ENCODE measurements at regions not wholly inside any gene's neighbourhood (a gene's known extent, or its start where the extent isn't known, plus 50 kb on each side); places are given as distances from the start of the nearest gene placed in this dataset.

DNA sequence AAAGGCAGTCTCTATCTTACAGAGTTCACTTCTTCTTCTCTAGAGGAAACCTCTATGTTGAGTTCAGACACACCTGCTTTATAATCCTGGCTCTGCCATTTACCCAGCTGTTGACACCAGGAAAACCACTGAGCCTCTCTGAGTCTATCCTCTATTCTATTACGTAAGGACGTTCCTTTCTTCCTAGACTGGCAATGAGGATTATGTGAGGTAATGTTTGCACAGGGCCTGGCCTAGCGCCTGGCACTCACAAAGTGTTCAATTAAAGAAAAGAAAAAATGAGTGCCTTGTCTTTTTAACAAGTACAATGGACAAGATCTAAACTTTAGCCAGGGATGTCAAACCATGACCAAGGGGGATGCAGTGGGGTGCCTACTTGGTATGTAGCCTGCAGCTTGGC, 641.9 kb upstream of the TBX3 start:
- Mint-ChIP-seq H3K36me3 (ENCODE audit: unreplicated experiment) (no peaks in the 10 kb centered on the region), H3K4me1 (ENCODE audit: unreplicated experiment) (peaks cover 7% of the 10 kb centered on the region), H3K27me3 (ENCODE audit: unreplicated experiment) (peaks cover 3% of the 10 kb centered on the region), H3K9me3 (ENCODE audit: unreplicated experiment) (peaks cover 7% of the 10 kb centered on the region), H3K27ac (ENCODE audit: unreplicated experiment) (no peak overlapping the region), H3K4me3 (ENCODE audit: unreplicated experiment) (no peak overlapping the region)
- no peak for DNase-seq (ENCODE audit: extremely low spot score, unreplicated experiment)
- TF ChIP-seq, protein P1, sequence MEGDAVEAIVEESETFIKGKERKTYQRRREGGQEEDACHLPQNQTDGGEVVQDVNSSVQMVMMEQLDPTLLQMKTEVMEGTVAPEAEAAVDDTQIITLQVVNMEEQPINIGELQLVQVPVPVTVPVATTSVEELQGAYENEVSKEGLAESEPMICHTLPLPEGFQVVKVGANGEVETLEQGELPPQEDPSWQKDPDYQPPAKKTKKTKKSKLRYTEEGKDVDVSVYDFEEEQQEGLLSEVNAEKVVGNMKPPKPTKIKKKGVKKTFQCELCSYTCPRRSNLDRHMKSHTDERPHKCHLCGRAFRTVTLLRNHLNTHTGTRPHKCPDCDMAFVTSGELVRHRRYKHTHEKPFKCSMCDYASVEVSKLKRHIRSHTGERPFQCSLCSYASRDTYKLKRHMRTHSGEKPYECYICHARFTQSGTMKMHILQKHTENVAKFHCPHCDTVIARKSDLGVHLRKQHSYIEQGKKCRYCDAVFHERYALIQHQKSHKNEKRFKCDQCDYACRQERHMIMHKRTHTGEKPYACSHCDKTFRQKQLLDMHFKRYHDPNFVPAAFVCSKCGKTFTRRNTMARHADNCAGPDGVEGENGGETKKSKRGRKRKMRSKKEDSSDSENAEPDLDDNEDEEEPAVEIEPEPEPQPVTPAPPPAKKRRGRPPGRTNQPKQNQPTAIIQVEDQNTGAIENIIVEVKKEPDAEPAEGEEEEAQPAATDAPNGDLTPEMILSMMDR (IDR thresholded peaks at IDR 0.05), result no peak

DNA sequence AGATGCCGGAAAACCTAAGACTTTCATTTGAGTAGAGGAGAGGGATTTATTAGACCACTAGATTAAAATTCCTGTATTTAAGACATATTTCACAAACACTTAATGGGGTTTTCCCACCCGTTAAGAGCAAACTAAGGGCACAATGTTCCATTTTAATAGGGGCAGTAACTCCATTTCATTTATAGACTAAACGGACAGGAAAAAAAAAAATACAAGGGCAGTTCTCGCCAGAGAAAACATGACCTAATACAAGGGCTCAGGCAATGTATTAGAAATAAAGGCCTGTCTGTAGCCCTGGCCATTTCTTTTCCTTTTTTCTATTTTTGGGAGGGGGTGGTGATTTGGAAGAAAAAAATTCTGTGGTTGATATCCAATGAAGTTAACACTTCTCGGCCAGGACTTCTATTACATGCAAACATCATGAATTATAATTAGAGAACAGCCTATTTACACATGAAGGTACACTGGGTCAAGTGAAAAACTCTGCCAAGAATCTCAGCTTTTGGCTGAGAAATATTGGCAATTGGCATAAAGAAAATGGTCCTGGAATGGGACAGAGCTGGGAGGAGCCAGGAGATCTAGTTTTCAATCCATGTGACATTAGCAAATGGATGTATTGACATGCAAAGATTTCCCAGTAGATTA, 641.1 kb upstream of the TBX3 start:
- TF ChIP-seq, protein P1 (IDR thresholded peaks at IDR 0.05), result no peak
- DNase-seq (ENCODE audit: extremely low spot score, unreplicated experiment), result no peak
- H3K27ac Mint-ChIP-seq (ENCODE audit: unreplicated experiment), result no peak overlapping the region
- peaks cover 7% of the 10 kb centered on the region for H3K4me1 Mint-ChIP-seq (ENCODE audit: unreplicated experiment)
- peaks cover 3% of the 10 kb centered on the region for H3K27me3 Mint-ChIP-seq (ENCODE audit: unreplicated experiment)
- no peaks in the 10 kb centered on the region for H3K36me3 Mint-ChIP-seq (ENCODE audit: unreplicated experiment)
- no peak overlapping the region for H3K4me3 Mint-ChIP-seq (ENCODE audit: unreplicated experiment)
- peaks cover 7% of the 10 kb centered on the region for H3K9me3 Mint-ChIP-seq (ENCODE audit: unreplicated experiment)

DNA sequence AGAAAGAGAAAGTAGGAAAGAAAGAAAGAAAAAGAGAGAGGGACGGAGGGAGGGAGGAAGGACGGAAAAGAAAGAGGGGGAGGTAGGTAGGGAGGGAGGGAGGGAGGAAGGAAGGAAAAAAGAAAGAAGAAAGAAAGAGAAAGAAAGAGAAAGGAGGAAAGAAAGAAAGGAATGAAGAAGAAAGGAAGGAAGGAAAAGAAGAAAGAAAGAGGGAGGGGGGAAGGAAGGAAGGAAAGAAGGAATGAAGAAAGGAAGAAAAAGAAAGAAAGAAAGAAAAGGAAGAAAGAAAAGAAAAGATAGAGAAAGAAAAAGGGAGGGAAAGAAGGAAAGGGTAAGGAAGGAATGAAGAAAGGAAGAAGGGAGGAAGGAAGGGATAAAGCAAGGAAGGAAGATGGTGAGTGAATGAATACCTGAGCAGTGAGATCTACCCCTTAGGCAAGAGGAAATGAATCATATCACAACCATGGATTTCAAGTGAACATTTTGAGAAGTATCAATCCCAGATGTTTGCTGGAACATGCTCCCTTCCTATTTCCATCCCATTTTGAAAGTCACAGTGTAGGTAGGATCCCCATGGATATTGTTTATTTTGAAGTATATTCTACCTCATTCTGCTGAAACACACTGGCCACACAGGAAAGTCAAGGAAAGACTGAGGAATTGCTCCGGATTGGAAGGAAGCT, 639.4 kb upstream of the TBX3 start:
- TF ChIP-seq, protein P1 (IDR thresholded peaks at IDR 0.05), result no peak
- Mint-ChIP-seq H3K27me3 (ENCODE audit: unreplicated experiment) (no peaks in the 10 kb centered on the region), H3K4me1 (ENCODE audit: unreplicated experiment) (peaks cover 7% of the 10 kb centered on the region), H3K27ac (ENCODE audit: unreplicated experiment) (no peak overlapping the region), H3K9me3 (ENCODE audit: unreplicated experiment) (no peaks in the 10 kb centered on the region), H3K4me3 (ENCODE audit: unreplicated experiment) (no peak overlapping the region), H3K36me3 (ENCODE audit: unreplicated experiment) (no peaks in the 10 kb centered on the region)
- no peak for DNase-seq (ENCODE audit: extremely low spot score, unreplicated experiment)

DNA sequence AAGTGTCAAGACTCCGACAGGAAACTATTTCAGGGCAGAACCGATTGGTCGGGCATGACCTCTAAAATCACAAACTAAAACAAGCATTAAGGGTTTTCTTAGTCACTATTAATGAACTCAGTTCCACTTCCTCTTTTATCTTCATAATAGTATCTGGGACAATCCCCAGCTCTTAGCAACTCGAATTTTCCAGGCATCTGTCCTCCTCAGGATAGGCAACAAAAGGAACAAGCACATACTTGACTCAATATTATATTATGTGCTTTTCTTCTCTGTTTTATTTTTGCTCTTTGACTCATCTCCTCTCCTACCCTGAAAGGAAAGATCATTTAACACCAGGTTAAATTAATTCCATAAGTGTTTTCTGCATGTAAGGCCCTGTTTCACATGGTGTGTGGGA, 638.3 kb upstream of the TBX3 start:
- no peak overlapping the region for H3K4me3 Mint-ChIP-seq (ENCODE audit: unreplicated experiment)
- TF ChIP-seq, protein P1 (IDR thresholded peaks at IDR 0.05), result no peak
- peaks cover 5% of the 10 kb centered on the region for H3K27me3 Mint-ChIP-seq (ENCODE audit: unreplicated experiment)
- H3K36me3 Mint-ChIP-seq (ENCODE audit: unreplicated experiment), result no peaks in the 10 kb centered on the region
- no peak overlapping the region for H3K27ac Mint-ChIP-seq (ENCODE audit: unreplicated experiment)
- DNase-seq (ENCODE audit: extremely low spot score, unreplicated experiment), result no peak
- H3K4me1 Mint-ChIP-seq (ENCODE audit: unreplicated experiment), result peaks cover 7% of the 10 kb centered on the region
- no peaks in the 10 kb centered on the region for H3K9me3 Mint-ChIP-seq (ENCODE audit: unreplicated experiment)

DNA sequence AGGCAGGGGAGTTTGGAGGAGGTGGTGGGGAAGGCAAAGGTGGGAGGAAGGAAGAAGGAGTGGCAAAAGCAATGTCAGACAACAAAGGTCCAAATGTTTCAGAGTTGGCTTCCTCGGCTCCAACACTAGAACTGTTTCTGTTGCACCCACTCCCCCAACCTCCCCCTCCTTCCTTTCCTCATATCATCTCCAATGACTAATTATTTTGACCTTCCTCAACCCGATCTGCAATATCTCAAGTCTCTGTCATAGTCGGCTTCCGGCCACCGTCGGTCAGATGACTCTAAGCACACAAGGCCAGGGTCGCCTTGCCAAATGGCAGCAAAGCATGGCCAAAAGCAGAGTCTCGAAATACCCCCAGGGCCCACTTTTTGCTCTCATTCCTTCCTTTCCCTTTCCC, 637.0 kb upstream of the TBX3 start:
- Mint-ChIP-seq H3K9me3 (ENCODE audit: unreplicated experiment) (no peaks in the 10 kb centered on the region), H3K27ac (ENCODE audit: unreplicated experiment) (no peak overlapping the region), H3K27me3 (ENCODE audit: unreplicated experiment) (peaks cover 5% of the 10 kb centered on the region), H3K4me3 (ENCODE audit: unreplicated experiment) (no peak overlapping the region), H3K4me1 (ENCODE audit: unreplicated experiment) (peaks cover 7% of the 10 kb centered on the region), H3K36me3 (ENCODE audit: unreplicated experiment) (no peaks in the 10 kb centered on the region)
- TF ChIP-seq, protein P1 (IDR thresholded peaks at IDR 0.05), result no peak
- no peak for DNase-seq (ENCODE audit: extremely low spot score, unreplicated experiment)
